ENCODE measurements at regions not wholly inside any gene's neighbourhood (a gene's known extent, or its start where the extent isn't known, plus 50 kb on each side); places are given as distances from the start of the nearest gene placed in this dataset.
"Not testable (repeated sequence)": the region's sequence is repeated elsewhere in the genome, so short reads cannot be mapped to it uniquely, and the experiment has no call there.

DNA sequence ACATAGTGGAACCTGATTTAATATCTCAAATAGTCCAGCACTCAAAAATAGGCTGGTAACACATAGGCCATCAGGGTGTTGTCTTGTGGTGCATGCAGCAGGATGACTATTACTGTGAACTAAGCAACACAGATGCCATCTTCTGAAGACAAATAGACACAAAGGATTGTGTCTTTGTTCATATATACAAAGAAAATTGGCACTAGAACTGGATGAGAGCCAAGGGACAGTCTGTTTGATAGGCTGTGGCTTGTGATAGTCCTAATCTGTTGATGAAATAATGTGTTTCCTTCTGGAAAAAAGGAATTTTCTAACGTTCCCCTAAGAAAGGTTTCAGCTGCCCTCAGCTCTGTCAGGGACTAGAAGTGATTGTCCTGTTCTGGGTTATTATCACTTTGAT lies 129.8 kb downstream of the TPBG start:
- Histone ChIP-seq H3K4me1 (ENCODE audit: insufficient read depth, low read length) (no peaks in the 10 kb centered on the region), H3K27me3 (ENCODE audit: insufficient read depth, low read length) (no peaks in the 10 kb centered on the region), H2AFZ (ENCODE audit: low read depth, low read length) (no peak overlapping the region), H3K79me2 (ENCODE audit: insufficient read depth, low read length) (no peaks in the 10 kb centered on the region), H3K27ac (ENCODE audit: low read depth, low read length) (no peak overlapping the region), H3K4me3 (ENCODE audit: insufficient read depth, low read depth, low read length) (no peak overlapping the region), H3K9ac (ENCODE audit: low read length) (no peak overlapping the region), H3K36me3 (ENCODE audit: insufficient read depth, low read length) (no peaks in the 10 kb centered on the region), H3K4me2 (ENCODE audit: low read length) (no peak overlapping the region), H4K20me1 (ENCODE audit: insufficient read depth, low read length) (no peaks in the 10 kb centered on the region), H3K9me3 (ENCODE audit: insufficient read depth, low read depth, low read length) (peaks cover 3% of the 10 kb centered on the region)
- Mint-ChIP-seq H3K4me3 (ENCODE audit: unreplicated experiment) (no peak overlapping the region), H3K9me3 (ENCODE audit: unreplicated experiment) (peaks cover 3% of the 10 kb centered on the region), H3K4me1 (ENCODE audit: low read depth, unreplicated experiment) (no peaks in the 10 kb centered on the region), H3K27me3 (ENCODE audit: low read depth, unreplicated experiment) (no peaks in the 10 kb centered on the region), H3K36me3 (ENCODE audit: low read depth, unreplicated experiment) (no peaks in the 10 kb centered on the region), H3K27ac (ENCODE audit: unreplicated experiment) (no peak overlapping the region)
- no peak for TF ChIP-seq CTCF (IDR thresholded peaks at IDR 0.05; ENCODE audit: insufficient read depth, low read depth, low read length)
- DNase-seq (ENCODE audit: low read depth) (no peak), FAIRE-seq (no peak)

GRCh38 chr6:82494367-82494766 lies 130.8 kb downstream of the TPBG start:
- Mint-ChIP-seq H3K36me3 (ENCODE audit: low read depth, unreplicated experiment) (no peaks in the 10 kb centered on the region), H3K27ac (ENCODE audit: unreplicated experiment) (no peak overlapping the region), H3K27me3 (ENCODE audit: low read depth, unreplicated experiment) (no peaks in the 10 kb centered on the region), H3K4me1 (ENCODE audit: low read depth, unreplicated experiment) (no peaks in the 10 kb centered on the region), H3K9me3 (ENCODE audit: unreplicated experiment) (peaks cover 3% of the 10 kb centered on the region), H3K4me3 (ENCODE audit: unreplicated experiment) (no peak overlapping the region)
- no peak overlapping the region for H3K9ac ChIP-seq (ENCODE audit: low read length)
- peaks cover 3% of the 10 kb centered on the region for H3K9me3 ChIP-seq (ENCODE audit: insufficient read depth, low read depth, low read length)
- H3K27me3 ChIP-seq (ENCODE audit: insufficient read depth, low read length), result no peaks in the 10 kb centered on the region
- H3K4me3 ChIP-seq (ENCODE audit: insufficient read depth, low read depth, low read length), result no peak overlapping the region
- H3K4me2 ChIP-seq (ENCODE audit: low read length), result no peak overlapping the region
- no peaks in the 10 kb centered on the region for H3K79me2 ChIP-seq (ENCODE audit: insufficient read depth, low read length)
- no peaks in the 10 kb centered on the region for H4K20me1 ChIP-seq (ENCODE audit: insufficient read depth, low read length)
- H3K4me1 ChIP-seq (ENCODE audit: insufficient read depth, low read length), result no peaks in the 10 kb centered on the region
- DNase-seq (ENCODE audit: low read depth) (no peak), FAIRE-seq (no peak)
- no peak overlapping the region for H2AFZ ChIP-seq (ENCODE audit: low read depth, low read length)
- H3K36me3 ChIP-seq (ENCODE audit: insufficient read depth, low read length), result no peaks in the 10 kb centered on the region
- no peak overlapping the region for H3K27ac ChIP-seq (ENCODE audit: low read depth, low read length)
- TF ChIP-seq EZH2 (IDR thresholded peaks at IDR 0.05; ENCODE audit: insufficient read depth, low read length), result no peak
- TF ChIP-seq CTCF (IDR thresholded peaks at IDR 0.05; ENCODE audit: insufficient read depth, low read depth, low read length), result no peak

DNA sequence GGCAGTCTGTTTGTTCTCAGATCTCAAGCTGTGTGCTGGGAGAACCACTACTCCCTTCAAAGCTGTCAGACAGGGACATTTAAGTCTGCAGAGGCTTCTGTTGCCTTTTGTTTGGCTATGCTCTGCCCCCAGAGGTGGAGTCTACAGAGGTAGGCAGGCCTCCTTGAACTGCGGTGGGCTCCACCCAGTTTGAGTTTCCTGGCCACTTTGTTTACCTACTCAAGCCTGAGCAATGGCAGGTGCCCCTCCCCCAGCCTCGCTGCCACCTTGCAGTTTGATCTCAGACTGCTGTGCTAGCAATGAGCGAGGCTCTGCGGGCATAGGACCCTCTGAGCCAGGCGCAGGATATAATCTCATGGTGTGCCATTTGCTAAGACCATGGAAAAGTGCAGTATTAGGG lies 138.3 kb downstream of the TPBG start:
- not testable (repeated sequence) for H3K4me3 ChIP-seq (ENCODE audit: insufficient read depth, low read depth, low read length); H2AFZ ChIP-seq (ENCODE audit: low read depth, low read length); H3K27ac ChIP-seq (ENCODE audit: low read depth, low read length); H3K27me3 ChIP-seq (ENCODE audit: insufficient read depth, low read length); H3K36me3 ChIP-seq (ENCODE audit: insufficient read depth, low read length); H3K9me3 Mint-ChIP-seq (ENCODE audit: unreplicated experiment); H3K27ac Mint-ChIP-seq (ENCODE audit: unreplicated experiment); DNase-seq (ENCODE audit: low read depth); H3K4me1 Mint-ChIP-seq (ENCODE audit: low read depth, unreplicated experiment); H3K4me2 ChIP-seq (ENCODE audit: low read length); H3K9me3 ChIP-seq (ENCODE audit: insufficient read depth, low read depth, low read length); H3K36me3 Mint-ChIP-seq (ENCODE audit: low read depth, unreplicated experiment); H3K79me2 ChIP-seq (ENCODE audit: insufficient read depth, low read length); H3K4me3 Mint-ChIP-seq (ENCODE audit: unreplicated experiment); H4K20me1 ChIP-seq (ENCODE audit: insufficient read depth, low read length); H3K27me3 Mint-ChIP-seq (ENCODE audit: low read depth, unreplicated experiment); H3K9ac ChIP-seq (ENCODE audit: low read length); H3K4me1 ChIP-seq (ENCODE audit: insufficient read depth, low read length); FAIRE-seq
